ENCODE measurements at regions not wholly inside any gene's neighbourhood (a gene's known extent, or its start where the extent isn't known, plus 50 kb on each side); places are given as distances from the start of the nearest gene placed in this dataset.

GRCh38 chr2:71749671-71750101, 296.3 kb downstream of the DYSF start:
- no peak for DNase-seq (ENCODE audit: low read depth, low spot score)
- no peak for ATAC-seq
- CTCF ChIA-PET = no interaction called here
- Histone ChIP-seq H3K4me1 (ENCODE audit: control insufficient read depth, insufficient read depth, low read length) (no peaks in the 10 kb centered on the region), H3K4me2 (ENCODE audit: control insufficient read depth, insufficient read depth) (no peak overlapping the region), H3K79me2 (ENCODE audit: control insufficient read depth, insufficient read depth, low read length) (no peaks in the 10 kb centered on the region), H4K20me1 (ENCODE audit: control insufficient read depth, insufficient read depth) (no peaks in the 10 kb centered on the region), H3K27ac (ENCODE audit: control insufficient read depth, insufficient read depth) (no peak overlapping the region), H3K4me3 (no peak overlapping the region), H3K36me3 (ENCODE audit: control insufficient read depth in 2 of 2, insufficient read depth in 2 of 2, low read length in 1 of 2) (no peaks in the 10 kb centered on the region), H2AFZ (ENCODE audit: control insufficient read depth, low read depth, low read length) (no peak overlapping the region), H3K9me3 (replicated peaks; ENCODE audit: control insufficient read depth, insufficient read depth, low read length) (no peaks in the 10 kb centered on the region), H3K9ac (ENCODE audit: control insufficient read depth, insufficient read depth, low read length) (no peak overlapping the region), H3K27me3 (replicated peaks in 1 of 2; ENCODE audit: control insufficient read depth in 2 of 2, insufficient read depth in 2 of 2, low read length in 1 of 2) (no peaks in the 10 kb centered on the region)
- intact Hi-C loops (cut with micrococcal nuclease; ENCODE audit: unreplicated experiment) (no loop called here), in situ Hi-C loops (cut with MboI) (no loop called here)
- POLR2A ChIA-PET = no interaction called here
- SMC1A ChIA-PET (ENCODE audit: uncharacterized antibody, unreplicated experiment) = no interaction called here
- WGBS (ENCODE audit: insufficient coverage, insufficient replicate concordance, low lambda C conversion rate, missing lambda C conversion rate) = 9% methylated on average over 3 of the region's 3 CpGs
- no TSS peak for BruUV-seq (replicated peaks)
- FAIRE-seq = no peak
- RAD21 ChIA-PET (ENCODE audit: unreplicated experiment) = no interaction called here
- TF ChIP-seq SREBF2 (IDR thresholded peaks at IDR 0.05; ENCODE audit: low read length) (no peak), BHLHE40 (IDR thresholded peaks at IDR 0.05; ENCODE audit: borderline replicate concordance in 1 of 2, low read depth in 2 of 2, low read length in 1 of 2) (no peak), MEF2B (IDR thresholded peaks at IDR 0.05; ENCODE audit: partially characterized antibody, poor library complexity, severe bottlenecking) (no peak), SRF (IDR thresholded peaks at IDR 0.05; ENCODE audit: low read depth in 2 of 2, low read length in 2 of 2) (no peak), JUND (IDR thresholded peaks at IDR 0.05; ENCODE audit: low read depth, low read length) (no peak), GABPA (IDR thresholded peaks at IDR 0.05; ENCODE audit: low read depth) (no peak), RUNX3 (IDR thresholded peaks at IDR 0.05; ENCODE audit: low read length) (no peak), SP1 (IDR thresholded peaks at IDR 0.05; ENCODE audit: low read depth, low read length) (no peak), NFXL1 (IDR thresholded peaks at IDR 0.05; ENCODE audit: borderline replicate concordance) (no peak), NR2F1 (conservative IDR thresholded peaks at IDR 0.05) (no peak), E2F4 (IDR thresholded peaks at IDR 0.05; ENCODE audit: low read depth, low read length) (no peak), ZNF274 (IDR thresholded peaks at IDR 0.05; ENCODE audit: insufficient read depth, insufficient read length) (no peak), CBX3 (IDR thresholded peaks at IDR 0.05; ENCODE audit: borderline replicate concordance, low read depth) (no peak), ZNF622 (IDR thresholded peaks at IDR 0.05) (no peak), KDM1A (IDR thresholded peaks at IDR 0.05; ENCODE audit: borderline replicate concordance) (no peak), HCFC1 (IDR thresholded peaks at IDR 0.05; ENCODE audit: low read length) (no peak)

All from GM12878 (cell line).